Panc1 (cell line): ENCODE measurements at regions not wholly inside any gene's neighbourhood (a gene's known extent, or its start where the extent isn't known, plus 50 kb on each side); places are given as distances from the start of the nearest gene placed in this dataset.

Experiments
- ATAC-seq: fragments of 200-7000 bp; cut with Tn5 transposase; 2 replicates; pipeline ENCODE4 v1.9.1; 2020; ENCODE audit warnings: mild to moderate bottlenecking, moderate library complexity
- BruUV-seq: library from RNA; stranded (reverse); fragments of 400-500 nt; replicated peaks from 2 replicates; lab custom pipeline; 2021; lab: Mats Ljungman, UMichigan
- CTCF ChIA-PET: fragments of 300-600 bp; sonication (Branson Sonifier 250); formaldehyde crosslinking; loops from one replicate; lab custom pipeline; 2022; ENCODE audit warnings: antibody characterized with exemption; lab: Charles Lee
- POLR2A ChIA-PET: fragments of 300-600 bp; sonication (Branson Sonifier 250); formaldehyde crosslinking; loops from one replicate; lab custom pipeline; 2022; ENCODE audit warnings: antibody characterized with exemption; lab: Charles Lee
- DNase-seq: peaks from one replicate; pipeline ENCODE4 v3.0.0-alpha.2; 2010; ENCODE audit warnings: low read depth, low spot score
- H3K27ac ChIP-seq: 2 replicates; pipeline ENCODE4 v1.5.1; 2011; ENCODE audit warnings: mild to moderate bottlenecking, low read length, inconsistent platforms
- H3K27me3 ChIP-seq: fragments of 200-500 bp; sonication (Bioruptor generic); 2 replicates; pipeline ENCODE4 v1.6.0; 2014; ENCODE audit warnings: low read length, inconsistent platforms; ENCODE audit not compliant: control insufficient read depth, insufficient read depth
- H3K36me3 ChIP-seq: fragments of 200-500 bp; sonication (Bioruptor generic); 2 replicates; pipeline ENCODE4 v1.5.1; 2014; ENCODE audit warnings: inconsistent platforms, mild to moderate bottlenecking, low read length, moderate library complexity; ENCODE audit not compliant: control insufficient read depth, insufficient read depth
- H3K4me1 ChIP-seq: 2 replicates; pipeline ENCODE4 v1.5.1; 2011; ENCODE audit warnings: inconsistent platforms, mild to moderate bottlenecking, low read length, moderate library complexity; ENCODE audit not compliant: control insufficient read depth, insufficient read depth
- H3K4me3 ChIP-seq, 2 experiments: 2 replicates each; pipeline ENCODE4 v1.5.1; 2011 to 2012; ENCODE audit warnings: low read depth in 2 of 2, low read length in 2 of 2, mild to moderate bottlenecking in 2 of 2, inconsistent platforms in 1 of 2, moderate library complexity in 1 of 2
- H3K9me3 ChIP-seq: fragments of 200-500 bp; sonication (Bioruptor generic); 2 replicates; pipeline ENCODE4 v1.5.1; 2014; ENCODE audit warnings: low read depth, mild to moderate bottlenecking, inconsistent platforms, low read length, moderate library complexity; ENCODE audit not compliant: control insufficient read depth, insufficient read depth
- CTCF ChIP-seq: fragments of 450-650 bp; IDR thresholded peaks from 2 replicates; pipeline ENCODE4 v1.5.1; 2017; ENCODE audit warnings: mild to moderate bottlenecking
- POLR2AphosphoS5 ChIP-seq: IDR thresholded peaks from 2 replicates; pipeline ENCODE4 v1.6.1; 2012; ENCODE audit warnings: mild to moderate bottlenecking, low read depth, low read length, moderate library complexity
- REST ChIP-seq, 2 experiments: IDR thresholded peaks; 2 replicates each; pipeline ENCODE4 v1.6.1; 2011 to 2012; ENCODE audit warnings: low read depth in 2 of 2, control low read depth in 1 of 2, low read length in 1 of 2, mild to moderate bottlenecking in 1 of 2, moderate library complexity in 1 of 2; ENCODE audit not compliant: insufficient read depth in 1 of 2
- SIN3A ChIP-seq: IDR thresholded peaks from 2 replicates; pipeline ENCODE4 v1.6.1; 2012; ENCODE audit warnings: low read depth, mild to moderate bottlenecking, low read length, moderate library complexity, borderline replicate concordance; ENCODE audit not compliant: insufficient read depth
- TCF7L2 ChIP-seq: IDR thresholded peaks from 2 replicates; pipeline ENCODE4 v1.6.1; 2011; ENCODE audit warnings: mild to moderate bottlenecking, low read depth, low read length, inconsistent platforms
- in situ Hi-C: cut with HindIII; loops from 2 replicates; pipeline ENCODE4 v1.10.0; 2016; ENCODE audit warnings: low sequenced_read_pairs, low pct_unique_long_range_greater_than_20kb
- intact Hi-C: fragments of 100-400 bp; cut with micrococcal nuclease; formaldehyde crosslinking; loops from one replicate; pipeline ENCODE4 v1.10.0; 2022; ENCODE audit not compliant: unreplicated experiment

- Histone ChIP-seq H3K27me3 (no peaks in the 10 kb centered on the region), H3K4me1 (no peaks in the 10 kb centered on the region), H3K9me3 (no peaks in the 10 kb centered on the region), H3K4me3 (no peak overlapping the region), H3K36me3 (no peaks in the 10 kb centered on the region), H3K27ac (no peak overlapping the region)
- in situ Hi-C loops, result no loop called here
- no TSS peak for BruUV-seq
- intact Hi-C loops, result no loop called here
- no peak for DNase-seq
- peak; percentile 12; the same call in 1 of the 2 replicates for ATAC-seq
- ChIA-PET POLR2A (no interaction called here), CTCF (no interaction called here)
- no peak for TF ChIP-seq POLR2AphosphoS5
- no peak for TF ChIP-seq TCF7L2
- no peak for TF ChIP-seq CTCF
- no peak for TF ChIP-seq SIN3A
- TF ChIP-seq REST (IDR thresholded peaks at IDR 0.05; ENCODE audit: insufficient read depth in 1 of 2, low read depth in 2 of 2, low read length in 1 of 2), result no peak
These were observed 76.9 kb upstream of the EEA1 start for GRCh38 chr12:93005928-93006392.

- no TSS peak for BruUV-seq
- CTCF ChIA-PET, result no interaction called here
- Histone ChIP-seq H3K4me3 (no peak overlapping the region), H3K4me1 (no peaks in the 10 kb centered on the region), H3K27me3 (no peaks in the 10 kb centered on the region), H3K27ac (no peak overlapping the region), H3K9me3 (no peaks in the 10 kb centered on the region), H3K36me3 (no peaks in the 10 kb centered on the region)
- POLR2A ChIA-PET, result no interaction called here
- TF ChIP-seq CTCF (no peak), REST (IDR thresholded peaks at IDR 0.05; ENCODE audit: insufficient read depth in 1 of 2, low read depth in 2 of 2, low read length in 1 of 2) (no peak), SIN3A (no peak), POLR2AphosphoS5 (no peak), TCF7L2 (no peak)
- in situ Hi-C loops, result no loop called here
- intact Hi-C loops, result no loop called here
- ATAC-seq (no peak), DNase-seq (no peak)
These were observed 77.5 kb upstream of the EEA1 start for GRCh38 chr12:93006471-93007208.
